Nephron (organoid): ENCODE measurements at regions not wholly inside any gene's neighbourhood (a gene's known extent, or its start where the extent isn't known, plus 50 kb on each side); places are given as distances from the start of the nearest gene placed in this dataset.
"Not testable (repeated sequence)": the region's sequence is repeated elsewhere in the genome, so short reads cannot be mapped to it uniquely, and the experiment has no call there.

ENCODE experiments used
- H3K27ac Mint-ChIP-seq, 3 experiments: 2 replicates each; pipeline ENCODE4 v1.8.0; 2020; ENCODE audit warnings: mixed read lengths in 3 of 3, mild to moderate bottlenecking in 2 of 3, moderate library complexity in 1 of 3
- H3K27me3 Mint-ChIP-seq: 2 replicates; pipeline ENCODE4 v1.8.0; 2021; ENCODE audit warnings: low read depth, mild to moderate bottlenecking, moderate library complexity, mixed read lengths
- H3K36me3 Mint-ChIP-seq: 2 replicates; pipeline ENCODE4 v1.8.0; 2020; ENCODE audit warnings: low read depth, mixed read lengths
- H3K4me1 Mint-ChIP-seq: 2 replicates; pipeline ENCODE4 v1.8.0; 2020; ENCODE audit warnings: mixed read lengths
- H3K4me3 Mint-ChIP-seq, 3 experiments: 2 replicates each; pipeline ENCODE4 v1.8.0; 2020; ENCODE audit warnings: mild to moderate bottlenecking in 3 of 3, mixed read lengths in 3 of 3, moderate library complexity in 2 of 3
- H3K9me3 Mint-ChIP-seq: 2 replicates; pipeline ENCODE4 v1.8.0; 2020; ENCODE audit warnings: mixed read lengths
- TF ChIP-seq, protein P1 (sequence below), 3 experiments: fragments of 200-600 bp; sonication (generic); IDR thresholded peaks; one replicate each; pipeline ENCODE4 v1.5.0; 2021; ENCODE audit warnings: antibody characterized with exemption in 3 of 3; ENCODE audit not compliant: unreplicated experiment in 3 of 3

DNA sequence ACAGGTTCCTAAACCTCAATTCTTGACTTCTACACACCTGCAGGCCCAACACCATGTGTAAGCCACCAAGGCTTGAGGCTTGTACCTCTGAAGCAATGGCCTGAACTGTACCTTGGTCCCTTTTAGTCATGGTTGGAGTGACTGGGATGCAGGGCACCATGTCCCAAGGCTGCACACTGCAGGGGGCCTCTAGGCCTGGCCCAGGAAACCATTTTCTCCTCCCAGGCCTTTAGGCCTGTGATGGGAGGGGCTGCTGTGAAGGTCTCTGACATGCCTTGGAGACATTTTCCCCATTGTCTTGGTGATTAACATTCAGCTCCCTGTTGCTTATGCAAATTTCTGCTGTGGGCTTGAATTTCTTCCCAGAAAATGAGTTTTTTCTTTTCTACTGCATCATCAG, 75.8 kb upstream of the ZNF678 start:
- no peaks in the 10 kb centered on the region for H3K27me3 Mint-ChIP-seq
- H3K9me3 Mint-ChIP-seq: peaks cover 14% of the 10 kb centered on the region
- no peak overlapping the region for H3K27ac Mint-ChIP-seq
- TF ChIP-seq, protein P1, sequence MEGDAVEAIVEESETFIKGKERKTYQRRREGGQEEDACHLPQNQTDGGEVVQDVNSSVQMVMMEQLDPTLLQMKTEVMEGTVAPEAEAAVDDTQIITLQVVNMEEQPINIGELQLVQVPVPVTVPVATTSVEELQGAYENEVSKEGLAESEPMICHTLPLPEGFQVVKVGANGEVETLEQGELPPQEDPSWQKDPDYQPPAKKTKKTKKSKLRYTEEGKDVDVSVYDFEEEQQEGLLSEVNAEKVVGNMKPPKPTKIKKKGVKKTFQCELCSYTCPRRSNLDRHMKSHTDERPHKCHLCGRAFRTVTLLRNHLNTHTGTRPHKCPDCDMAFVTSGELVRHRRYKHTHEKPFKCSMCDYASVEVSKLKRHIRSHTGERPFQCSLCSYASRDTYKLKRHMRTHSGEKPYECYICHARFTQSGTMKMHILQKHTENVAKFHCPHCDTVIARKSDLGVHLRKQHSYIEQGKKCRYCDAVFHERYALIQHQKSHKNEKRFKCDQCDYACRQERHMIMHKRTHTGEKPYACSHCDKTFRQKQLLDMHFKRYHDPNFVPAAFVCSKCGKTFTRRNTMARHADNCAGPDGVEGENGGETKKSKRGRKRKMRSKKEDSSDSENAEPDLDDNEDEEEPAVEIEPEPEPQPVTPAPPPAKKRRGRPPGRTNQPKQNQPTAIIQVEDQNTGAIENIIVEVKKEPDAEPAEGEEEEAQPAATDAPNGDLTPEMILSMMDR (IDR thresholded peaks at IDR 0.05; ENCODE audit: unreplicated experiment in 3 of 3): no peak
- no peak overlapping the region for H3K4me3 Mint-ChIP-seq
- no peaks in the 10 kb centered on the region for H3K36me3 Mint-ChIP-seq
- H3K4me1 Mint-ChIP-seq: peaks cover 6% of the 10 kb centered on the region

DNA sequence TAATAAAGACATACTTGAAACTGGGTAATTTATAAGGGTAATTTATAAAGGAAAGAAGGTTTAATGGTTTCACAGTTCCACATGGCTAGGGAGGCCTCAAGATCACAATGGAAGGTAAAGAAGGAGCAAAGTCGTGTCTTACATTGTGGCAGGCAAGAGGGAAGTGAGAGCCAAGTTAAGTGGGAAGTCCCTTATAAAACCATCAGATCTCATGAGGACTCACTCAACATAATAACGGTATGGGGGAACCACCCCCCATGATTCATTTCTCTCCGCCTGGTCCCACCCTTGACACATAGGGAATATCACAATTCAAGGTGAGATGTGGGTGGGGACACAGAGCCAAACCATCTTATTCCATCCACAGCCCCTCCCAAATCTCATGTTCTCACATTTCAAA, 76.8 kb upstream of the ZNF678 start:
- Mint-ChIP-seq H3K4me3 (no peak overlapping the region), H3K36me3 (no peaks in the 10 kb centered on the region), H3K27ac (no peak overlapping the region), H3K27me3 (peaks cover 2% of the 10 kb centered on the region), H3K9me3 (peaks cover 14% of the 10 kb centered on the region), H3K4me1 (peaks cover 6% of the 10 kb centered on the region)
- TF ChIP-seq, protein P1 (IDR thresholded peaks at IDR 0.05; ENCODE audit: unreplicated experiment in 3 of 3): no peak

DNA sequence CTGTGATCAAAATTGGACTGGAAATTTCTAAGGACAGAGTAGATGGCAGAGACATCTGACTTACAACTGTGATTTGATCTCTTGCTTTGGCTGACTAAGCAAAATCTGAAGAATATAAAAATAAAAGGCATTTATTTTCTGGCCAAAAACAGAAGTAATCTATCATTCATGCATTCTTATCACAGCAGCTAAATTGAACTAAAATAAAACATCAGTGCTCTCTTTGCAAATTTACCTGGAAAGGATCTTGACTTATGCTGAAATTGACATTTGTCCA, 81.4 kb upstream of the ZNF678 start:
- Mint-ChIP-seq H3K27ac (no peak overlapping the region), H3K4me1 (no peaks in the 10 kb centered on the region), H3K36me3 (no peaks in the 10 kb centered on the region), H3K9me3 (peaks cover 17% of the 10 kb centered on the region), H3K27me3 (peaks cover 21% of the 10 kb centered on the region), H3K4me3 (no peak overlapping the region)
- TF ChIP-seq, protein P1 (IDR thresholded peaks at IDR 0.05; ENCODE audit: unreplicated experiment in 3 of 3): no peak

DNA sequence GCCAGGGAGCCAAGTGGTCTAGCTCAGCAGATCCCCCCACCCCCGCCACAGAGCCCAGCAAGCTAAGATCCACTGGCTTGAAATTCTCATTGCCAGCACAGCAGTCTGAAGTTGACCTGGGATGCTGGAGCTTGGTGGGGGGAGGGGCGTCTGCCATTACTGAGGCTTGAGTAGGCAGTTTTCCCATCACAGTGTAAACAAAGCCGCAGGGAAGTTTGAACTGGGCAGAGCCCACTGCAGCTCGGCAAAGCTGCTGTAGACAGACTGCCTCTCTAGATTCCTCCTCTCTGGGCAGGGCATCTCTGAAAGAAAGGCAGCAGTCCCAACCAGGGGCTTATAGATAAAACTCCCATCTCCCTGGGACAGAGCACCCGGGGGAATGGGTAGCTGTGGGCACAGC, 89.3 kb upstream of the ZNF678 start:
- H3K27ac Mint-ChIP-seq: not testable (repeated sequence)

DNA sequence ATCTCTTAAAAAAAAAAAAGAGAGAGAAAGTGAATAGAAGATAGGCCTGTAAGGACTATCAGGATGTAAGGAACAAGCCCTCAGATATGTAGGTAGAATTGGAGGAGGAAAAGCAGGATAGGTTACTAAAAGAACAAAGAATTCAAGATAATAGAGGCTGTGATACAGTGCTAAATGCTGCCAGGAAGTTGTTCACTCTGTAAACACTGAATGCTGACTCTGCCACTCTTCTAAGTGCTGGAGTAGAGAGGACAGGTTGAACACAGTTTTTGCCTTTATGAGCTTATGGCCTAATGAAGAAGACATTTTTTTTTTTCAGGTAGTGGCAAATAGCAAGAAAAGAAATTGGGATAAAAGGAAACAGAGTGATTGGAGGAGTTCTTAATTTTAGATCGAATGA, 90.6 kb upstream of the ZNF678 start:
- Mint-ChIP-seq H3K4me3 (no peak overlapping the region), H3K36me3 (peaks cover 4% of the 10 kb centered on the region)
- TF ChIP-seq, protein P1 (IDR thresholded peaks at IDR 0.05; ENCODE audit: unreplicated experiment in 3 of 3): no peak

More for the DNA sequence above, 89.3 kb upstream of the ZNF678 start:
- not testable (repeated sequence) for H3K36me3 Mint-ChIP-seq, H3K4me3 Mint-ChIP-seq, H3K4me1 Mint-ChIP-seq
- Mint-ChIP-seq H3K27me3 (peaks cover 28% of the 10 kb centered on the region), H3K9me3 (peaks cover 28% of the 10 kb centered on the region)

DNA sequence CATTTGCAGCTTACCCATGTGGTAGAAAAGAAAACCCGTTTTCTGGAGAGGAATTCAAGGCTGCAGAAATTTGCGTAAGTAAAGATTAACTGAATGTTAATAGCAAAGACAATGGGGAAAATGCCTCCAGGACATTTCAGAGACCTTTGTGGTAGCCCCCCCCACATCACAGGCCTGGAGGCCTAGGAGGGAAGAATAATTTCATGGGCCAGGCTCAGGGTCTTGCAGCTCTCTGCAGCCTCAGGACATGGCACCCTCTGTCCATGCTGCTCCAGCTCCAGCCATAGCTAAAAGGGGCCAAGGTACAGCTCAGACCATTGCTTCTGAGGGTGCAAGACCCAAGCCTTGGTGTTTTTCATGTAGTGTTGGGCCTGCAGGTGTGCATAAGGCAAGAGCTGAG, 92.7 kb upstream of the ZNF678 start:
- Mint-ChIP-seq H3K27me3 (peaks cover 9% of the 10 kb centered on the region), H3K36me3 (peaks cover 4% of the 10 kb centered on the region), H3K4me3 (no peak overlapping the region), H3K4me1 (no peaks in the 10 kb centered on the region), H3K27ac (no peak overlapping the region), H3K9me3 (peaks cover 10% of the 10 kb centered on the region)
- TF ChIP-seq, protein P1 (IDR thresholded peaks at IDR 0.05; ENCODE audit: unreplicated experiment in 3 of 3): no peak

More for the DNA sequence above, 90.6 kb upstream of the ZNF678 start:
- no peaks in the 10 kb centered on the region for H3K4me1 Mint-ChIP-seq
- no peak overlapping the region for H3K27ac Mint-ChIP-seq
- H3K9me3 Mint-ChIP-seq: peaks cover 21% of the 10 kb centered on the region
- peaks cover 20% of the 10 kb centered on the region for H3K27me3 Mint-ChIP-seq

DNA sequence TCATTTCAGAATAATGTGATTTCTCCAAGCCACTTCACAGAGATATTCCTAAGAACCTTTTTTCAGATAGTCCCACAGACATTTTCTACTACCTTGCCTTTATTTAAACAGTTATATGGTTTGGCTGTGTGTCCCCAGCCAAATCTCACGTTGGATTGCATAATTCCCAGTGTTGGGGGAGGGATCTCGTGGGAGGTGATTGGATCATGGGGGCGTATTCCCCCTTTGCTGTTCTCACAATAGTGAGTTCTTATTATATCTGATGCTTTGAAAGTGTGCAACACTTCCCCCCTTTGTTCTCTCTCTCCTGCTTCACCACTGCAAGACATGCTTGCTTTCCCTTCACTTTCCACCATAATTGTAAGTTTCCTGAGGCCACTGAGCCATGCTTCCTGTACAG, 93.6 kb upstream of the ZNF678 start:
- Mint-ChIP-seq H3K27ac (no peak overlapping the region), H3K4me3 (no peak overlapping the region), H3K9me3 (peaks cover 7% of the 10 kb centered on the region), H3K4me1 (no peaks in the 10 kb centered on the region), H3K27me3 (no peaks in the 10 kb centered on the region), H3K36me3 (peaks cover 4% of the 10 kb centered on the region)
- TF ChIP-seq, protein P1 (IDR thresholded peaks at IDR 0.05; ENCODE audit: unreplicated experiment in 3 of 3): no peak
